Panc1 (cell line): ENCODE measurements at regions not wholly inside any gene's neighbourhood (a gene's known extent, or its start where the extent isn't known, plus 50 kb on each side); places are given as distances from the start of the nearest gene placed in this dataset.

Source experiments
- CTCF ChIP-seq: fragments of 450-650 bp; IDR thresholded peaks from 2 replicates; pipeline ENCODE4 v1.5.1; 2017; ENCODE audit warnings: mild to moderate bottlenecking
- POLR2AphosphoS5 ChIP-seq: IDR thresholded peaks from 2 replicates; pipeline ENCODE4 v1.6.1; 2012; ENCODE audit warnings: mild to moderate bottlenecking, low read depth, low read length, moderate library complexity

- TF ChIP-seq CTCF (no peak), POLR2AphosphoS5 (no peak)
Observed at GRCh38 chr18:40423291-40423690, 1531.7 kb upstream of the PIK3C3 start.
